RWPE1 (cell line): ENCODE measurements at regions not wholly inside any gene's neighbourhood (a gene's known extent, or its start where the extent isn't known, plus 50 kb on each side); places are given as distances from the start of the nearest gene placed in this dataset.

Experiments used
- CTCF ChIA-PET: fragments of 350-600 bp; sonication (Branson Sonifier 250); formaldehyde crosslinking; extraction: SDS; loops from one replicate; lab custom pipeline; 2021; lab: Yijun Ruan, JAX
- POLR2A ChIA-PET: fragments of 400-600 bp; formaldehyde crosslinking; extraction: SDS; loops from one replicate; lab custom pipeline; 2020; ENCODE audit warnings: antibody characterized with exemption; ENCODE audit not compliant: low non-redundant PET; lab: Yijun Ruan, JAX
- DNase-seq: peaks from one replicate; pipeline ENCODE4 v3.0.0; 2012; ENCODE audit warnings: low spot score
- H3K27ac ChIP-seq: fragments of 450-650 bp; 2 replicates; pipeline ENCODE4 v1.5.1; 2017
- CTCF ChIP-seq: fragments of 450-650 bp; conservative IDR thresholded peaks from 2 replicates; pipeline ENCODE4 v1.5.1; 2017; ENCODE audit warnings: low read depth, mild to moderate bottlenecking

DNA sequence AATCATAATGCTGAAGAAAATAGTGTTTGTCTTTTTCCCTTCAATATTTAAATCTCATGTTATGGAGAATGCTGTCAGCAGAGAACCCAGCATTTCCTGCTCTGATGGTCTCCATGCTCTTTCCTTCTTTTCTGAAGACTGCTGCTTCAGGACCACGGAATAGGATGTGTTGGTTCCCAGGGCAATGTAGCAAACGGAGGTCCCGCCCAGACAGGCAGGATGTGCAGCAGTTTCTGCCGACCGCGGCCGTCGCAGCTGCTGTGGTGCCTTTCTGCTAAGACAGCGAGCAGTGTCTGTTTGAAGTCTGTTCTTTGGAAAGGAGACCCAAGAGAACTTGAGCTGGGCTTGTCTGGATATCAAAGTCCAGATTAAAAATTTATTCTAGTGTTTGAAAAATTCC, 654.3 kb downstream of the CCDC171 start:
- no peak overlapping the region for H3K27ac ChIP-seq
- POLR2A ChIA-PET: no interaction called here
- CTCF ChIA-PET: interaction anchor here (0.9 kb wide), 1 partner anchor 512 kb away, joined by 3 read pairs; no protein-coding TSS in a partner anchor
- TF ChIP-seq CTCF: no peak
- no peak for DNase-seq

DNA sequence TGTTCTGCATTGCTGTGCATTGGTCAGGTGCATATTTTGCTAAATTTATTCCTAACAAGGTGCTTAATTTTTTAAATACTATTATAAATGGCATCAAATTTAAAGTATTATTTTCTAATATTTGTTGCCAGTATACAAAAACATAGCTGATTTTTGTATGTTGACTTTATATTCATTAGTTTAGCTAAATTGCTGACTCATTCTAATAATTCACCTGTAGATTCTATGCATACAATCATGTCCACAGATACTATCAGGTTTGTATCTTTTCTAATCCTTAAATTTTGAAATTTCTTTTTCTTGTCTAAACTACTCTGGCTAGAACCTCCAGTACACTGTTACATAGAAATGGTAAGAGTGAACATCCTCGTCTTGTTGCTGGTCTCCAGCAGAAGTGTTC, 657.6 kb downstream of the CCDC171 start:
- no peak overlapping the region for H3K27ac ChIP-seq
- CTCF ChIA-PET: no interaction called here
- no peak for TF ChIP-seq CTCF
- no peak for DNase-seq
- POLR2A ChIA-PET: no interaction called here

- no peak for TF ChIP-seq CTCF
- DNase-seq: no peak
- CTCF ChIA-PET: no interaction called here
- POLR2A ChIA-PET: no interaction called here
- H3K27ac ChIP-seq: no peak overlapping the region
Observed at GRCh38 chr9:16211946-16212345, 658.5 kb downstream of the BNC2 start.

GRCh38 chr9:16213781-16214515, 656.5 kb downstream of the BNC2 start:
- TF ChIP-seq CTCF: no peak
- peak; percentile 46 for DNase-seq
- ChIA-PET CTCF (no interaction called here), POLR2A (no interaction called here)
- H3K27ac ChIP-seq: peak overlapping the region; percentile 42

DNA sequence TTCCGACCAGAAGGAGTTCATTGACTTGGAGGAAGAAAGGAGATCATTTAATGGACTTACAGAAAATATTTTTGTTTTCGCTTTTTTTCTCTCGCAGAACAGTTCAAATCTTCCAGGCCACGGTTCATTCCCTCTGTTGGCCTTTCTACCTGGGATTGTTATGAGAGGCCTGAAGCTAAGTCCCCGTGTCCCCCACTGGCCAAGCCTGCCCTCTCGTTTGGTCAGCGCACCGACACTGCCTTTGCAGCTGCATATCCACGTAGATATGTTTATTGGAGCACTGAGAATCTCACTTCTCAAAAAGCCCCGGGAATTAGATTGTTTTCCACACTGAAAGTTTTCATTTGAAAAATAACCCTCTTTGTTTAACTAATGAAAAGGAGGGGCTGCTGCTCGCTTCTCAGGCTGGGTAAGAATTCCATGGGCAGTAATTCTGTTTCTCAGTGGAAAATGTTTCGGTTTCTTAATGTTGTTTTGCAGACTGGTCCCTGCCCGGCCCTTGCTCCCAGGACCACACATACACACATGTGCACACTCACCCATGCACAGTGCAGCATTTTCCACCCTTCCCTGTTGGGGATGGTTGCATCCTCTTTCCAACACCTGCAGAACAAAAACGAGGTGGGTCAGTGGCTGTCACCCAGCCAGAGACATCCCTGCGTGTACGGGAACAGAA, 655.7 kb downstream of the BNC2 start:
- no peak overlapping the region for H3K27ac ChIP-seq
- TF ChIP-seq CTCF: no peak
- POLR2A ChIA-PET: no interaction called here
- DNase-seq: no peak
- CTCF ChIA-PET: no interaction called here

DNA sequence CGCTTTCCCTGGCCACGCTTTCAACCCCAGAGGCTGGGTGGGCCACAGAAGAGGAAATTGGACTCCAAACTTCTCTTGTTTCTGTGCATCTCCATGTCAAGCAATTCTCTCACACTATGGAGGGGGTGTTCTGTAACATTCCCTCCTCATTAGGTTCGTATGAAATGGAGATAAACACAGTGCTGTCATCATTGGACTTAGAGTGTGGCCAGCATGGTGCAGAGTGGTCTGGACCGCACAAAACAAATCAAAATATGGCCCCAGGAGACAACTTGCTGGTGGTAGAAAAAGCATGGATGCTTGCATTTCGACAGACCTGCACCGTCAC, 655.2 kb downstream of the BNC2 start:
- no peak overlapping the region for H3K27ac ChIP-seq
- POLR2A ChIA-PET: no interaction called here
- no peak for TF ChIP-seq CTCF
- CTCF ChIA-PET: no interaction called here
- DNase-seq: no peak
